SK-N-DZ (cell line): ENCODE measurements at regions not wholly inside any gene's neighbourhood (a gene's known extent, or its start where the extent isn't known, plus 50 kb on each side); places are given as distances from the start of the nearest gene placed in this dataset.
"Not testable (repeated sequence)": the region's sequence is repeated elsewhere in the genome, so short reads cannot be mapped to it uniquely, and the experiment has no call there.

Source experiments
- DNase-seq: peaks from one replicate; pipeline ENCODE4 v3.0.0-alpha.2; 2015; ENCODE audit warnings: low spot score

DNA sequence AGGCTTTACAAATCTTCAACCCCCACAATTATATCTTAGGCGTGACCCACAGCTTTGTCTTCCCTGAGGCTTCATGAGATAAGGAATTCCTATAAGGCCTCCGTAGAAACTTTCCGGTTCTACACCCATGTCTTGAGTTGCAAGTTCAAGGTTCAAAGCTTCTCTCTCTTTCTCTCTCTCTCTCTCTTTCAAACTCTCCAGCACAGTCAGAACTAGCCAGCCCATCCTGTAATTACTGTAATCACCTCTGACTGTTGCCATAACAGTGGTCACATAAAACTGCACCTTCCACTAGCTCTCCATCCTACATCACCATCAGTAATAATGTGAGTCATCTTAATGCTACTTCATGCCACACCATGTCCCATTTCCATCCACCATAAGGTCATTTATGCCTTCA, 90.0 kb upstream of the NFASC start:
- DNase-seq: no peak

DNA sequence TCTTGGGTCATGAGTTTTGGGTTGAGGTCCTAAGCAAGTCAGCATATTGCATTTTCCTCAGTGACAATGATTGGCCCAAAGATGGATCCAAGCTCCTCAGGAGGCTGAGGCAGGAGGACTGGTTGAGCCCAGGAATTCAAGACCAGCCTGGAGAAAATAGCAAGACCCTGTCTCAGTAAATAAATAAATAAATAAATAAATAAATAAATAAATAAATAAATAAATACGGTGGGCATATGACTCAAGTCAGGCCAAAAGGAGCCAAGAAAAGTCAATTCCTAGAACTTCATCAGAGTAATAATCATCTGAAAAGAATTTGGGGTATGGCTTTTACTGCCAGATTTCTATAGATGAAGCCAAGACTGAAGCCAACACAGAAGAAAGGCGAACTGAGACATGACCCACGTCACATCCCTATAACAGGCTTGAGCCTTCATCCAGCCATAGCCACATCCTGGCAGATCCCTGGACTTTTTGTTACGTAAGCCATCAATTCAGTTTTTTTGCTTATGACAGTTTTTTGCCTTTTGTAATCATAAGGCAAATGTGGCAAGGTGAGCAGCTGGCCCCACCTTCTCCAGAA, 88.5 kb upstream of the NFASC start:
- DNase-seq: no peak

DNA sequence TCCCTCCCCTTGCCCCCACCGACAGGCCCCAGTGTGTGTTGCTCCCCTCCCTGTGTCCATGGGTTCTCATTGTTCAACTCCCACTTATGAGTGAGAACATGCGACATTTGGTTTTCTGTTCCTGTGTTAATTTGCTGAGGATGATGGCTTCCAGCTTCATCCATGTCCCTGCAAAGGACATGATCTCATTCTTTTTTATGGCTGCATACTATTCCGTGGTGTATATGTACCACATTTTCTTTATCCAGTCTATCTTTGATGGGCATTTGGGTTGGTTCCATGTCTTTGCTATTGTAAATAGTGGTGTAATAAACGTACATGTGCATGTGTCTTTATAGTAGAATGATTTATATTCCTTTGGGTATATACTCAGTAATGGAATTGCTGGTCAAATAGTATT, 85.6 kb upstream of the NFASC start:
- DNase-seq: not testable (repeated sequence)

DNA sequence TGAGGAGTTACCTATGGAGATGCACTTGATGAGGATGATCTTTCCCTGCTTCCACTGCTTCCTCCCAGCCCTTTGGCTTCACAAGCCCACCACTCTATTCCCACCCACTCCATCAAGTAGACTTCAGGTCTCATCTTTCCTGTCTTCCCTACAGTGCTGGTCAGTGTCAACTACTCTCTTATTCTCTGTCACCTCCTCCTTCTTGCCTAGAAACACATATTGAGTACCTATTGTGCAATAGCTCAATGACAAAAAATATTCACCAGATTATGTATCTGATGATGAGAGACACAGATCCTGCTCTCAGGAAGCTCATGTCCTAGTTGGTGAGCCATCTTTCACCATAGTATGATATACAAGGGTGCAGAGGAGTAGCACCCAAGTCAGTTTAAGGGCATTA, 82.2 kb upstream of the NFASC start:
- DNase-seq: no peak

DNA sequence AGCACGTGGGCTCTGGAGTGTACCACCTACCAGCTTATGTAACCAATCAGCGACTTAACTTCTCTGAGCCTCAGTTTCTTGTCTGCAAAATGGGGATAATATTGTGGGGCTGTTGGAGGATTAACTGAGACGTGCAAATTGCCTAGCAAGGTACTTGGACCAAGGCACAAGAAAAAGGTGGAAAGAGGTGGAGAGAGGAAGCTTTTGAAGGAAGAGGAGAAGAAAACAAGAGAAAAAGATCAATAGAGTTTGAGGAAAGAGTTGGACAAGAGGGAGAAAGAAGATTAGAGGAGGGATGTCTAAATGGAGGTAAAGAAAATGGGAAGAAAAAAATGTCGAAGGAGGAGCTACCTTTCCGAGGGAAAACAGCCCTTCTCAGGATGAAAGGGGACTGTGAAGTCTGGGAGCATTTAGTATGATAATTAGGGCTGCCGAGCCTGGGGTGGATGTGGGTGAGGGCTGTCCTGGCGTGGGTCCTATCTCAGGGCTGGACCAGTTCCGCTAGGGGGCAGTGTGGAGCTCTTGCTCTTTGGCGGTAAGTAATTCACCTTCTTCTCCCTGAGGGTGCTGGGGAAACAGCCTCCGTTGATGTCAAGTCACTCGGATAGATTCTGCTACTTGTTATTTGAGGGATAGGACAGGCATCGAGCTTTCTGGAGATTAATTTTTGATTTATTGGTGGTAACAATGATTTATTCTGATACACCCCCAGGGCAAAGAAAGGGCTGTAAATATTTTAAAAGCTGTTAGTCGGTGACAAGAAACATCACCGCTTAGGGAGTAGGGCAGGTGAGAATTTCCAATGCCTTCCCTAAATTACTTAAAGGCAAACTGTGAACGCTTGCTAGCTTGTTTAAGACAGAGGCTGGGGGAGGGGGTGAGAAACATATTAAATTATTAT, 79.0 kb upstream of the NFASC start:
- DNase-seq: peak; percentile 87

DNA sequence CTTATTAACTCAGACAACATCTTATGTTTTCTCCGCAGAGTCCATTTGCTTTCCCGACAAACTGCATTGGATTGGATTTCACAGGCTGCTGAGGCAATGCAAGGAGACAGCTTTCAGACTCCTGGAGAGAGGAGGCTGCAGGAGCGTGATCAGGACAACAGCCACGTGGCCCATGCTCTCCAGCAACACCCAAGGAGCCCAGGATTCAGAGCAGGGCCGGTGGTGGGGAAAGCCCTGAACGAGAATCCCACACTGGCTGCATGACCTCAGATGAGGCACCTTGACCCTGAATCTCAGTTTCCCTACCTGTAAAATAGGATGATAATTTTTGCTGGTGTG, 78.3 kb upstream of the NFASC start:
- DNase-seq: peak; percentile 63

DNA sequence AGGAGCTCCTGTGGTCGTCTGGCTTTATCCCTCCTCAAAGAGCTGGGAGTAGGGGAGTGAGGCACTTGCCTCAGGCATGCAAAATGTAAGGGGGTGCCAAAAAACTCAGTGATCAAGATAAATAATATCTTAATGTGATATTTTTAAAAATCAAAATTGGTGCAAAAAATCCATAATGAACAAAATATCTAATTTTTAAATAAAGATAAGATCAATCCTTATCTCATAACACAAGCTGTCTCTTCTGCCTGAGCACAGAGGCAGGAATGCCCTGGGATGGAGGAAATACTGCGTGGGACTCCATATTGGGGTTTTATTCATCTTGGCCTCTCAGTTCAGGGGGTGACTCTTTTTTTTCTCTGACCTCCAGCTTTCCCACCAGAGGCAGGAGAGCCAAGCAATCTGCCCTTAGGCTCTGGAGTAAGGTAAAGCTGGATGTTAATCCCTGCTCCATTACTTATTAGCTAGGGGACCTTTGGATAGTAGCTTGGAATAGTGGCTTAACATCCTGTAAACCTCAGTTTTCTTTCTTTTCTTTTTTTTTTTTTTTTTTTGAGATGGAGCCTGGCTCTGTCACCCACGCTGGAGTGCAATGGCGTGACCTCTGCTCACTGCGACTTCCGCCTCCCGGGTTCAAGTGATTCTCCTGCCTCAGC, 77.3 kb upstream of the NFASC start:
- no peak for DNase-seq

DNA sequence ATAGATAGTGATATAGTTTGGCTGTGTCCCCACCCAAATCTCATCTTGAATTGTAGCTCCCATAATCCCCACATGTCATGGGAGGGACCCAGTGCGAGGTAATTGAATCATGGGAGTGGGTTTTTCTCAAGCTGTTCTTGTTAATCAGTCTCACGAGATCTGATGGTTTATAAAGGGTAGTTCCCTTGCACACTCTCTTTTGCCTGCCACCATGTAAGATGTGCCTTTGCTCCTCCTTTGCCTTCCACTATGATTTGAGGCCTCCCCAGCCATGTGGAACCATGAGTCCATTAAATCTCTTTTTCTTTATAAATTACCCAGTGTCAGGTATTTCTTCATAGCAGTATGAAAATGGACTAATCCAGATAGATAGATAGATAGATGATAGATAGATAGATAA, 73.8 kb upstream of the NFASC start:
- not testable (repeated sequence) for DNase-seq

DNA sequence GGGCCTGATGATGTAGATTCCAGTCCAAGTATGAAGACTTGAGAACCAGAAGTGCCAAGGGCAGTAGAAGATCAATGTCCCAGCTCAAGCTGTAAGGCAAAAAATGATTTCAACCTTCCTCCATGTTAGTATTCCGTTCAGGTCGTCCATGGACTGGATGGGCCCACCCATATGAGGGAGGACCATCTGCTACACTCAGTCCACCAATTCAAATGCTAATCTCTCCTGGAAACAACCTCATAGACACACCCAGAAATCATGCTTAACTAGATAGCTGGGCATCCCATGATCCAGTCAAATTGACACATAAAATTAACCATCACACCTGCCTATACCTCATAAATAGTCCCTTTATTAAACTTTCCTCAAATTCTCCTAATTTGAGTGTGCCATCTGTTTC, 73.3 kb upstream of the NFASC start:
- no peak for DNase-seq

DNA sequence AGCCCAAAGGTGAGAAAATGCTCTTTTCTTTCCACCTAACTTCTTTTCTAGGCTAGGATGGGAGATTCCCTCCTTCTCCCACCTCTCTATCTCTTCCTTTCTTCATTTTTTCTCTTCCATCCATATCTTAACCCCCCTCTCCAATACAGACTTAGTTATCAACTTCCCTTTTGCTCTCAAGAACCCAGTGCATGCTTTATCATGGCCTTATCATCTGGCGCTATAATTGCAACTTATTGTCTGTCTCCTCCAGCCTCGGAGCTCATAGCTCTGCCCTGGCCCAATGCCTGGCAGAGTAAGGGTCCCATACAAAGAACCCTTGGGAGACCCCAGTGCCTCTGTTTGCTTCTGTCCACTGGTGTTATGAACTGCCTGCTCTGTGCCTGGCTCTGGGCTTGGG, 71.0 kb upstream of the NFASC start:
- no peak for DNase-seq

DNA sequence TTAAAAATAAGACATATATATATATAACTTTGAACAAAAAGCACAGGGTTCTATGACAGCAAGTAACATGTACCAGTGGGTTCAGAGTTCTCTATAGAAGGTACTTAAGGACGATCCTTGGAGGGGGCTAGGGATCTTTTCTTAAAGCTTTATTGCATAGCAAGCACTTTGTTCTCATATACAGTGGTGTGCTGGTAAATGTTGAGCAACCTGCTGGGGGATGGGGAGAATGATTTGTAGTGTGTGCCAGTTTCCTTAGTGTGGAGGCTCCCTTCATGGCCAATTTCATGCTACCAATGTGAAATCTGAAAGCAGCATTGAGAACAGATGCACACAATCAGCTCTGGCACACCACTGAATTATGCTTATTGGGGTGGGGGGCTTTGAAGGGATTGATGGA, 69.5 kb upstream of the NFASC start:
- DNase-seq: no peak

DNA sequence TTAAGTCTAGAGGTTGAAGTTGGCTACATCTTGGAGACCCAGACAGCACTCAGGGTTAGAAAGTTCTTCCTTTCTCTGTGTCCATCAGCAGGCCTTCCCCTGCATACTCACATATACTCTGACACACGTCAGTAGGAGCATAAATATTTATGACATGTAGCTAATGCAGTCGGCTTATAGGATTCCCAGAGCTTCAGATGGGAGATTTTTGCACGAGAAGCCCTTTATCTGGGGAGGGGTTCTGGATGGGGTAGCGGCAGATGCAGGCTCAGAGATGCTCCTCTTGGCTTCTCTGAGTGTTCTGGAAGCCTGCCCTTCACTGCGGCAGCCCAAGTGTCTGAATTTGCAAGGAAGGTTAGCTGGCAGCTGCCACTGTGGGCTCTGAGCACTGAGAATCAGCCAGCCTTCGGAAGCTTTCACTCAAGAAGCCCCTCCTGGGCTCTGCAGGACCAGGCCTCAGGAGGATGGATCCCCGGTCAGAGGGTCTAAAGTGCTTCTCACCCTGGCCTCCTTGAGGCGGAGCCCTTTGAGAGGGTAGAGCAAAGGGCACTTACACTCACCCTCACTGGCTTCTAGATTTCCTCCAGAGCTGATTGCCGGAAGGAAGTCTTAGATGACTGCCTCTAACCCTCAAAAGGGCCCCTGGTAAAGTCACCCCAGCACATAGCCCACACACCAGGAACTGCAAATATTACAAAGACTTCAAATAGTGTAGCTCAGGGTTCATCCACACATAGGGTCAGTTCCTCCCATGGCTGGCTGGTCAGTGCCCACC, 68.1 kb upstream of the NFASC start:
- DNase-seq: no peak

DNA sequence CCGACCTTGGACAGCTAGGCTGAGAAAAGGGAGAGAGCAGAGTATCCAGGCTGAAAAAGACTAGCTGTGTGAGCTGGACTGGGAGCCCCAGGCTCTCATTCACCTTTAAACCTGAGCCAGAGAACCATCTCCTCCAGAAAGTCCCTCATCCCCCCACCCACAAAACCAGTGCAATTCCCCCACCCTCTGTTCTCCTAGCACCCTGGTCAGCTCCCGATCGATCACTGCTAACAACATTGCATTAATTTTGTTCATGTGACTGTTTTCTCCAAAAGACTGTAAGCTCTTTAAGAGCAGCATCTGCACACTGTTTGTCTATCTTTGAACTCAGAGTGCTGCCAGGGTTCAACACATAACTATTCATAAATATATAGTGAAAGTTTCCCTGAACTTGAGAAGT, 67.1 kb upstream of the NFASC start:
- no peak for DNase-seq

DNA sequence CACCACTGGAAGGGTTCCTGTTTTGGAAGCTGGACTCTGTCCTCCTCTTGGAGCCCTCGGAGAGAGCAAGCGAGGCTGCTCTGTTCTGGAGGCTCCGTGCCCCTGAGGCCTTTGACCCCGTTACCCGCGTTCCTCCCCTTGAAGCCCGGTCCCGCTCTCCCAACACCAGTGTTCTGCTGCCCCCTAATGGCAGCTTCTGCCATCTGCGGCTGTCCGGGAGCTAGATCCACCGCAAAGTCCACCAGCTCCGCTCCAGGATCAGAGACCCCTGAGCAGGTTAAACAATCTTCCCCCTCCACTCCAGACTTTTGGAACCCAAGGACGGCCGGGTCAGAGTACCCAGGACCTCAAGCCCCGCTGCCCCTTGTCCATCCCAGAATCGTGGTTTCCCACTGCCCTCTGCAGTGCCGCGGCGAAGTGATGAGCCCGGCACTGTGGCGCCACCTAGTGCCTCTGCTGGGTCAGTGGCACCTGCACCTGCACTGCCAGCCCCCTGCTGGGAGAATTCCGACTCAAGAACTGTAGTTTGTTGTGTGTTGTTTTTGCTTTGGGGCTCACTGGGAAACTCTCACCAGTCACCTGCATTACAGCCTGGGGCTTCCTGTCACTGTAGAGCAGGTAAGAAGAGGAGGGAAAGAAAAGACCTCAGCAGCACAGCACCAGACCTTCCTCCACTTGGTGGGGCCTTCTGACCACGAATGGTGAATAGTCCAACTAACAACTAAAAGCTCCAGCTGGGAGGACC, 63.5 kb upstream of the NFASC start:
- DNase-seq: peak; percentile 88

DNA sequence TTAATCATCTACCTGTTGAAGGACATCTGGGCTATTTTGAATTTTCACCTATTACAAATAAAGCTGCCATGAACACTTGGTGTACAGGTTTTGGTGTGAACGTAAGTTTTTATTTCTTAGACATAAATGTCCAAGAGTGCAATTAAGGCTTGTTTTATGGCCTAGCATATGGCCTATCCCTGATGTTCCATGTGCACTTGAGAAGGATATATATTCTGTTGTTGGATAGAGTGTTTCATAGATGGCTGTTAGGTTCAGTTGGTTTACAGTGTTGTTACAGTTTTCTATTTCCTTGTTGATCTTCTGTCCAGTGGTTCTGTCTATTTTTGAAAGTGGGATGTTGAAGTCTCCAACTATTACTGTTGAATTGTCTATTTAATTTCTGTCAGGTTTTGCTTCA, 61.2 kb upstream of the NFASC start:
- no peak for DNase-seq

DNA sequence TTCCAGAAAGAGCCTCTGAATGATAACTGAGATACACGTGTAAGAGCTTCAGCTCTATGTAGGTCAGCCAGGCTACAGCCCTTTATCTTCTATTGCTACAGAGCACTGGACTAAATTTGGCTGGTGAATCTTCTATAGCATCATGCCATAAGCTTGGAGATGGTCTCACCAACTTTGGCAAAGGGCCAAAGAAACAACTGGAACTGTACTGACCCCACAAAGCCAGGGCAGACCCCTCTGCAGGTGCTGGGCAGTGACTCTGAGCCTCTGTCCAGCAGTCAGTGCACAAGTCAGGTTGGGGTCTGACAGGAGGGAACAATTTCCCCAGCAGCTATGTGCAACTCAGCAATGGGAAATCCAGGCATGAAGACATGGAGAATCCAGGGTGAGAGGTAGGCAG, 57.8 kb upstream of the NFASC start:
- DNase-seq: no peak

DNA sequence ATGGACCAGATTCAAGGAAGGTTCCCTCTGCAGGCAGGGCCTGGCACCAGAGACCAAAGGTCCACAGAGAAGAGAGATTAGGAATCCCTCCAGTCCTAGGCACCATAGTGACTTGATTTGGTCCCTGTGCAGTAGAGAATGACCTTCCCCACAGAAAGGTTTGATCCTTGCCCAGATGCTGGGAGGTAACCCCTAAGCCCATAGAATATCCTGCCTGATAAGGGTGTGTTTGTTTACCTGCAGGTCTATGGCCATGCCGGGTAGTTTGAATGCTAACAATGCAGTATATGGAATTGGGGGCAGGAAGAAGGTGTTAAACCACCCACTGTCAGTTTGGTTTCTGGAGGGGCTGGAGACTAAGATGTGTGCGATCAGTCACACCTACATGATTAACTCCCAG, 57.1 kb upstream of the NFASC start:
- no peak for DNase-seq

DNA sequence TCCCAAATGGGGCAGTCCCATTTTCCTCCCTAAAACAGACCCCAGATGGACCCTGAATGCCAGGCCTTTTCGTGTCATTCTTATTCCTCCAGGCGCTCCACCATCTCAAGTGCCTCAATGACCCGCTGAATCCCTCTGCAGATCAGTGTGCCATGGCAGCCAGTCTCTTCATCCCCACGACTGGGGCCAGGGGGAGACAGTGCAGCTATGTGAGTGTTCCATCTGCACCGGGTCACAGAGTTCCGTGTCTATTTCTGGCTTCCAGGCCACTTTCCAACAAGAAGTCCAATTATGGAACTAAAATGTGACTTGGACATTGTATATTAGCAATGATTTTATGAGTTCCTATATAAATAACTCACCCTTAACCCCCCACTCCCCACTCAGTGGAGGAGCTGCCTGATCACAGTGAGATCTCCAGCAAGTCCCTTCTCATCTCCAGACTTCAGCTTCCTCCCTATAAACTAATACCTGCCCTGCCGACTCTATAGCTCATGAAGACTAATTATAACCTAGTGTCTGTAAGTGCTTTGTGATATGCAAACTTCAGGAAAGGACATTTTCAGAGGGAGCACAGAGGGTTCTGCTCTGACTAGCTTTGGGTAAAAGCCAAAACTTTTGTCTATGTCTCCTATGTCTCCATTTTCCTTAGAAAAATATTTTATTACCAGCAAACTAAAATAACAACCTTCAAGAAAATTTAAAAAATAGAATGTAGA, 56.3 kb upstream of the NFASC start:
- DNase-seq: no peak

DNA sequence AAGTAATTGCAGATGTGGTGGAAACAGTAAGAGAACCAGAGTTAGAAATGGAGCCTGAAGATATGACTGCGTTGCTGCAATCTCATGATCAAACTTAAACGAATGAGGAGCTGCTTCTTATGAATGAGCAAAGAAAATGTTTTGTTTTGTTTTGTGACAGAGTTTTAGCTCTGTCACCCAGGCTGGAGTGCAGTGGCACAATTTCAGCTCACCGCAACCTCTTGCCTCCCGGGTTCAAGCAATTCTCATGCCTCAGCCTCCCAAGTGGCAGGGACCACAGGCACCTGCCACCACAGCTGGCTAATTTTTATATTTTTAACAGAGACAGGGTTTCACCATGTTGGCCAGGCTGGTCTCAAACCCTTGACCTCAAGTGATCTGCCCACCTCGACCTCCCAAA, 53.3 kb upstream of the NFASC start:
- DNase-seq: no peak

DNA sequence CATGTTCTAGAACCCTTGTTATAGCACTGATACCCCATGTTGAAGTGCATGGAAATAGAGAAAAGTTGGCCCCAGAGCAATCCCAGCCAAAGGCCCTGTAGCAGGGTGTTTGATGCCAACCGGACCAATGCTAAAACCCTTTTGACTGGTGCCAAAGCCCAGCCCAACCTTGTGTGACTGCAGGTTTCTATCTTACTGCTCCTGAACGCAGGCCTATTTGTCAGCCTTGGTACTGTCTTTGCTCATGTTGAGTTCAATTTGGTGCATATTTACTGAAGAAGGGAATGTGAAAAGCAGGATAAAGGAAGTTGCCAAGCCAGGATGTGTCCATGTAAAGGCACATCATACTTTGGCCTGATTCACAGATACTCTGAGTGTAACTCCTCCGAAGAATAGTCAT, 51.7 kb upstream of the NFASC start:
- DNase-seq: no peak

DNA sequence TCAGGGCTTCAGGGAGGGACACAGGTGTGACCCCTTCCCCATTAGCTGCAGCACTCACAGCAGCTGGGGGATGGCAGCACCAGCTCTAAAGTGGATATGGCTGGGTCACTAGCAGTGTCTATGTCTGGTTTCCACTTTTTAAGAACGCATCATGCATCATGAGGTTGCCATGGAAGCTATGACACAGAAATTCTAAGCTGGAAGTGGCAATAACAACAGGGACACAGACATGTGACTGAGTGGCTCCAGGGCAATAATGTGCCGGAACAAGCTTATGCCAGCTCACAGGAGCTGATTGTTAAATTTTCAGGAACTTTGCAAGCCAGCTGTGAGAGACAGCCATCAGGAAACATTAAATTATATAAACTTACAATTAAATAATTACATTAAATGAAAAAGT, 51.2 kb upstream of the NFASC start:
- no peak for DNase-seq
